GM18526 (cell line): ENCODE measurements at regions not wholly inside any gene's neighbourhood (a gene's known extent, or its start where the extent isn't known, plus 50 kb on each side); places are given as distances from the start of the nearest gene placed in this dataset.

Experiments
- POLR2A ChIP-seq: IDR thresholded peaks from 3 replicates; pipeline ENCODE4 v1.6.1; 2011; ENCODE audit not compliant: insufficient read length; ENCODE audit errors: extremely low read depth

DNA sequence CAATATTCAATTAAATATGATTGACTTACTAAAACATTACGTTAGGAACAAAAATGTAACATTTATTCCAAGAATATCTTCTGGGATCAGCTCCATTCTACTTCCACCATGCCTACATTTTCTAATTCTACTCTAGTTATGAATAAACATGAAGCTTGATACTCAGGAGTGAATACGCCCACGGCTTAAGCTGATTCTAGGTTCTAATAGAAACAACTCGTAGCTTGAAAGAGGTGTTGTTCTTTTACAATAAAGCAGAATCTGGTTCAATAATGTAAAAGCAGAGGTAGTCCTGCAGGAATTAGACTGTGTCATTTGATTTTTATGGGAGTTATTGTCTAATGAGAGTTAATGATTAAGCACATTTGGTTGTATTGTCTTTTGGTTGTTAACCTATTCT lies 107.3 kb upstream of the OLIG3 start:
- TF ChIP-seq POLR2A: no peak

DNA sequence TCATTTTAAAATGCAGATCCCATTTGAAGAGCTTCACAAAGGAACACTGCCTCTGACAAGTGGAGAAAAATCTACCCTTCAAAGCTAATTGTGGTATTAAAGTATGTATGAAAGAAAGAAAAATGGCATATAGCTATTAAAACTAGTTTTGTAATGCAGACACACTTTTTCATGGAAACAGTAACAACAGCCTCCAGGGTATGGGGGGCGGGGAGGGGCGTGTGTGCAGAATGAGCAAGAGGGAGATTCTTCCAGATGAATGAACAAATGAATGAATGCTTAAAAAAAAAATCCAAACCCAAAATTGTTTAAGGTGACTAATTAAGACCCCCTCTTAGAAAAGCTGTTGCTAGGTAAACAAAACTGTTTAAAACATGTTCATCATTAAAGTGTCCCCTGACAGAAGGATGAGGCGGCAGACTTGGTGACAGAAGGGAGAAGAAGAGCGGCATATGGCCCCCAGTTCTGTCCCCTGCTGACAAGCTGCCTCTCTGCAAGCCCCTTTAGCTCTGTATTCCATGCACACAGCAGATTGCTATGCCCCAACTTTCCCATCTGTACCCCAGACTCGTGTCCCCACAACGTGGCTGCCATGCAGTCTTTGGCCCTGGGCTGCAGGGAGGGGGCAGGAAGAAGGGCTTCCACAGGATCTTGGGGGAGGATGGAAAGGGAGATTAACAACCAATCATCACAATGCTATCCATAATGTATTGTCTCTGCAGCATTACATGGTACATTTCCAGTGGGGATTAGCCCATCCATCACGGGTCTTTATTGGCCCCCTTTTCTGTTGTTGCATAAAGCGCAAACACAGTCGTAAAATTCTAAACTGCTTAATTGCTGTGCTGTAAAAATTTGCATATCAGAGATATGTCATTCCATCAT lies 108.4 kb upstream of the OLIG3 start:
- TF ChIP-seq POLR2A: no peak

DNA sequence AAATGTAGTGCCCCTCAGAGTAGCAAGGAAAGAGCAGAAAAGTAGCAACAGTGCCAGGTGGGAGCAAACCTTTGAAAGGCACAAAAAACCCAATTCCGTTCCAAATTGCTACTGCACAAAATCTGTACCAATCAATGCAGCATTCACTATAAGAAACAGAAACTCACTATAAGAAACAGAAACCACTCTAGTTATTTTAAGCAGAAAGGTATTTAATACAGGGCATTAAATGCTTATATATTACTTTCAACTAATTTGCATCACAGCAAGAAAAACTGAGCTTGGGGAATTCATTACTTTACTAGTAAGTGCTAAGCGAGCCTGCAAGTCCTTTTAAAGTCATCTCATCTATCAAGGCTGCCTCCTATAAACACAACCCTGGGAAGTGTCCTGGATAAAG lies 116.5 kb upstream of the OLIG3 start:
- no peak for TF ChIP-seq POLR2A

DNA sequence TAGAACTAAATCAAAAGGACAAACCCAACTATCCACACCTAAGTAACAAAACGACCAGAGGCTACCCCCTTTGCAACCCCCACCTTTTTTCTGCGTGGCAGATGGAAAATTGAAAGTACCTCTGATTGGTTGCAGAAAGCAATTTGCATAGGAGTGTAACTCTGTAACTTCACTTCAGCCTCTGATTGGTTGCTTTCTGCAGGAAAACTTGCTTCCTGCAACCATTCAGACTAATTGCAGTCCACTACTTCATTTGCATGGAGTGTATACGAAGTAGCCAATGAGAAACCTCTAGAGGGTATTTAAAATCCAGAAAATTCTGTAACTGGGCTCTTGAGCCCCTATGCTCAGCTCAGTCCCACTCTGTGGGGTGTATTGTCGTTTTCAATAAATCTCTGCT lies 129.1 kb upstream of the OLIG3 start:
- TF ChIP-seq POLR2A: no peak

DNA sequence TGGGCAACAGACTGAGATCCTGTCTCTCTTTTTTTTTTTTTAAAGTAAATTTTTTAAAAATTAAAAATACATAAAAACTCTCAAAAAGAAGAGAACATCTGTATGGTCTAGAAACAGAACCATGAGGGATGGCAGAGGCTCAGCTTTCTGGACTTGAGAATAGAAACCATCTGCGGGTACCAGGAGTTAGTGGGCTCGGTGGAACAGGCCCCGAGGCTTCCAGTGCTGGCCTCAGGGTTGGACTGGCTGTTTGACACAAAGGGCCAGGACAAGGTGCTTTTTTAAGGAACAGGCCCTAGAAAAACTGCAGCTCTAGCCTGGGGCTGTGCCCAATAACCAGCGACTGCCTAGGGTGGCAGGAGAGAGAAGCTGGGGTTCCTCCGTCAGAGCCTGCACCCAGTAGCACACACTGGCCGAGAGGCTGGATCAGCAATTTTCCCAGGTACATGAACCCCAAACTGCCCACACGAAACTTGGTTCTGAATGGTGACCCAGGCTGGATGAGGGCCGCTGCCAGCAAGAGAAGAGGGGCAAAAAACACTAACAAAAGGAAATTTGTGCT lies 131.0 kb upstream of the OLIG3 start:
- TF ChIP-seq POLR2A: no peak

DNA sequence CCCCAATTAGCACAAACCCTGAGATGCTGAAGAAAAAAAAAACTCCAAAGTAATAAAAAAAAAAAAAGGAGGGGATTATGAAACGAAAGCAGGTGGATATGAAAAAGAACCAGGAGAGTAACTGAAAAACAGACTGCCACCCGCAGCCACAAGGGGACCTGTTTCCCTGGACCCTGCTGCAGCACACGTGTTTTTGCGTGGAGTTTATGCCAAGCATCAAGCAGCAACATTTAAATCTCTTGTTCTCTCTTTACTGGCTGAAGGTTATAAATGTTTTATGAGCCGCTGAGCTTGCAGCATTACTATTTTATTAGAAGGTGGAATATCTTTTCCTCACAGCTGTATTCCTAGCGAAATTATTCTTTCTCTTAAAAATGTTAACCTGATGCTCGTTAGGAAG lies 131.6 kb upstream of the OLIG3 start:
- no peak for TF ChIP-seq POLR2A

- TF ChIP-seq POLR2A: no peak
Measured at GRCh38 chr6:137630666-137631065, 136.5 kb upstream of the OLIG3 start.

GRCh38 chr6:137631323-137631722 lies 137.1 kb upstream of the OLIG3 start:
- TF ChIP-seq POLR2A: no peak

DNA sequence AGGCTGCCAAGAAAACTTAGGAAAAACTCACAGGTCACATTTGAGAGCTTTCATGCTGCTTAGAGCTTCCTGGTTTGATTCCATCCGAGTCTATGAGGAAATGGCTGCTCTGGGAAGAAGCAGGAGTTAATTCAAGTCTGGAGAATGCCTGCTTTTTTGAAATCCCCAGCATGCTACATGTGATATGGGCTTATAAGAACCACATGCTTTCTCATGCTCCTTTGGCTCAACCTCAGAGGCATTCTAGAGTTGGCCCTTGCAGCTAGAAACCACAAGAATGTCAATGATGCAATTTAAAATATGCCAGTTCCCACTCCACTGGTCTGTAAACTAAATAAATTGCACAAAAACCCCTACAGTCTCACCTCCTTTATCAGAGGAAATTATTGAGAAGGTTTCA lies 142.9 kb upstream of the OLIG3 start:
- no peak for TF ChIP-seq POLR2A

- TF ChIP-seq POLR2A: no peak
Measured at GRCh38 chr6:137638926-137639706, 144.9 kb upstream of the OLIG3 start.

- TF ChIP-seq POLR2A: no peak
Measured at GRCh38 chr6:137640086-137640485, 145.9 kb upstream of the OLIG3 start.

- no peak for TF ChIP-seq POLR2A
Measured at GRCh38 chr6:137641474-137642077, 147.4 kb upstream of the OLIG3 start.

GRCh38 chr6:137645850-137646249 lies 151.7 kb upstream of the OLIG3 start:
- TF ChIP-seq POLR2A: no peak

- no peak for TF ChIP-seq POLR2A
Measured at GRCh38 chr6:137646484-137646883, 152.3 kb upstream of the OLIG3 start.

GRCh38 chr6:137647762-137648447 lies 153.7 kb upstream of the OLIG3 start:
- no peak for TF ChIP-seq POLR2A

DNA sequence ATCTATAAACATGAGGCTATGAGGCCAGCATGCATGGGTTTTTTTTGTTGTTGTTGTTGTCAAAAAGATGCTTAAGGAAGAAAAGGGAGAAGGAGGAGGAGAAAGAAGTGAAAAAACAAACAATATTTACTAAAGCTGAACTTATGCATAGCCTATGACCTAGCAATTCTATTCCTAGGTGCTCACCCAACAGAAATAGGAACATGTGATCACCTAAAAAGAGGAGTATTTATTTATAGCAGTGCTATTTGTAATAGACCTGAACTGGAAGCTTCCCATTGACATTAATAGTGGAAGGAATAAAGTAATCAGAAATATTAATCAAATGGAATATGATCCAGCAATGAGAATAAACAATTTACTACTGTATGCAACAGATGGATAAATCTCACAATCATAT lies 156.5 kb upstream of the OLIG3 start:
- no peak for TF ChIP-seq POLR2A

DNA sequence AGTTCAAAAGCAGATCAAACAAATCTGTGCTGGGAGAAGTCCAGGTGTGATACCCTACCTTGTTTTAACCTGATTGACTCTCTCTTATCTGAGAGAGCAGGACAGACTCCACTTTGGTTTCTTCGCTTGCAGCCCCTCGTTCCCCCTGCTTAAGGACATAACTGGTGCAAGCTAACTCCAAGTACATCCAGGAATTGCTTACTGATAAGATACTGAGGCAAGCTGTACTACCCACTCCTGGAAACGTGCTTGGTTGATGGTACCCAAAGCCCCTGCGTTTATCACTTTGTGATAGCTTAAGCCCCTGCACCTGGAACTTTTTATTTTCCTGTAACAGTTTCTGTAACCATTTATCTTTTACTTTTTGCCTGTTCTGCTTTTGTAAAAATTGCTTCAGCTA lies 157.0 kb upstream of the OLIG3 start:
- no peak for TF ChIP-seq POLR2A
